Fibroblast of villous mesenchyme (primary cell): ENCODE measurements at regions not wholly inside any gene's neighbourhood (a gene's known extent, or its start where the extent isn't known, plus 50 kb on each side); places are given as distances from the start of the nearest gene placed in this dataset.

Experiments used
- DNase-seq: peaks from one replicate; pipeline ENCODE4 v3.0.0-alpha.2; 2010; ENCODE audit warnings: low read depth
- H3K4me3 ChIP-seq: 2 replicates; pipeline ENCODE4 v1.5.1; 2011; ENCODE audit warnings: low read depth, mild to moderate bottlenecking, low read length
- CTCF ChIP-seq: IDR thresholded peaks from 2 replicates; pipeline ENCODE4 v1.5.1; 2012; ENCODE audit warnings: low read depth, mild to moderate bottlenecking, low read length; ENCODE audit not compliant: insufficient read depth

GRCh38 chr19:28257396-28257795 is 955.6 kb downstream of the UQCRFS1 start:
- no peak for DNase-seq
- no peak overlapping the region for H3K4me3 ChIP-seq
- no peak for TF ChIP-seq CTCF

GRCh38 chr19:28247243-28247642 is 965.7 kb downstream of the UQCRFS1 start:
- no peak for TF ChIP-seq CTCF
- no peak for DNase-seq
- no peak overlapping the region for H3K4me3 ChIP-seq

GRCh38 chr19:28245937-28246336 is 967.0 kb downstream of the UQCRFS1 start:
- no peak overlapping the region for H3K4me3 ChIP-seq
- DNase-seq: no peak
- no peak for TF ChIP-seq CTCF

- H3K4me3 ChIP-seq: no peak overlapping the region
- no peak for TF ChIP-seq CTCF
- no peak for DNase-seq
Measured at GRCh38 chr19:28244966-28245365, 968.0 kb downstream of the UQCRFS1 start.

GRCh38 chr19:28242317-28242927 is 970.5 kb downstream of the UQCRFS1 start:
- peak; percentile 21 for DNase-seq
- H3K4me3 ChIP-seq: no peak overlapping the region
- peak; percentile 47 for TF ChIP-seq CTCF

GRCh38 chr19:28239270-28239669 is 973.7 kb downstream of the UQCRFS1 start:
- no peak overlapping the region for H3K4me3 ChIP-seq
- DNase-seq: no peak
- no peak for TF ChIP-seq CTCF

- no peak for TF ChIP-seq CTCF
- no peak for DNase-seq
Measured at GRCh38 chr19:28238270-28238820, 974.6 kb downstream of the UQCRFS1 start.

More at GRCh38 chr19:28238270-28238820, 974.6 kb downstream of the UQCRFS1 start:
- H3K4me3 ChIP-seq: no peak overlapping the region
